GM19043 (cell line): ENCODE measurements at regions not wholly inside any gene's neighbourhood (a gene's known extent, or its start where the extent isn't known, plus 50 kb on each side); places are given as distances from the start of the nearest gene placed in this dataset.

ENCODE experiments used
- ATAC-seq: cut with Tn5 transposase; IDR thresholded peaks from one replicate; pipeline ENCODE4 v1.9.1; 2021; ENCODE audit warnings: low read depth; ENCODE audit not compliant: unreplicated experiment

GRCh38 chr2:62305421-62306176, 109.7 kb downstream of the B3GNT2 start:
- ATAC-seq = no peak

GRCh38 chr2:62304429-62305417, 108.8 kb downstream of the B3GNT2 start:
- ATAC-seq = no peak

- no peak for ATAC-seq
These were observed 107.9 kb downstream of the B3GNT2 start for GRCh38 chr2:62303788-62304187.

GRCh38 chr2:62302631-62303435, 106.9 kb downstream of the B3GNT2 start:
- no peak for ATAC-seq

- ATAC-seq = no peak
These were observed 105.0 kb downstream of the B3GNT2 start for GRCh38 chr2:62300925-62301324.

GRCh38 chr2:62297624-62298010, 101.7 kb downstream of the B3GNT2 start:
- ATAC-seq = no peak

GRCh38 chr2:62296832-62297623, 101.1 kb downstream of the B3GNT2 start:
- ATAC-seq = no peak

- ATAC-seq = no peak
These were observed 100.3 kb downstream of the B3GNT2 start for GRCh38 chr2:62296034-62296831.

- no peak for ATAC-seq
These were observed 97.8 kb downstream of the B3GNT2 start for GRCh38 chr2:62293490-62294271.

GRCh38 chr2:62293151-62293489, 97.2 kb downstream of the B3GNT2 start:
- ATAC-seq = no peak

- ATAC-seq = no peak
These were observed 96.3 kb downstream of the B3GNT2 start for GRCh38 chr2:62292190-62292589.

GRCh38 chr2:62291517-62292137, 95.7 kb downstream of the B3GNT2 start:
- no peak for ATAC-seq

- ATAC-seq = no peak
These were observed 95.1 kb downstream of the B3GNT2 start for GRCh38 chr2:62291052-62291451.

GRCh38 chr2:62287899-62288880, 92.3 kb downstream of the B3GNT2 start:
- ATAC-seq = no peak

GRCh38 chr2:62287282-62287681, 91.4 kb downstream of the B3GNT2 start:
- ATAC-seq = no peak

GRCh38 chr2:62286089-62286785, 90.3 kb downstream of the B3GNT2 start:
- no peak for ATAC-seq
